ENCODE measurements at regions not wholly inside any gene's neighbourhood (a gene's known extent, or its start where the extent isn't known, plus 50 kb on each side); places are given as distances from the start of the nearest gene placed in this dataset.

DNA sequence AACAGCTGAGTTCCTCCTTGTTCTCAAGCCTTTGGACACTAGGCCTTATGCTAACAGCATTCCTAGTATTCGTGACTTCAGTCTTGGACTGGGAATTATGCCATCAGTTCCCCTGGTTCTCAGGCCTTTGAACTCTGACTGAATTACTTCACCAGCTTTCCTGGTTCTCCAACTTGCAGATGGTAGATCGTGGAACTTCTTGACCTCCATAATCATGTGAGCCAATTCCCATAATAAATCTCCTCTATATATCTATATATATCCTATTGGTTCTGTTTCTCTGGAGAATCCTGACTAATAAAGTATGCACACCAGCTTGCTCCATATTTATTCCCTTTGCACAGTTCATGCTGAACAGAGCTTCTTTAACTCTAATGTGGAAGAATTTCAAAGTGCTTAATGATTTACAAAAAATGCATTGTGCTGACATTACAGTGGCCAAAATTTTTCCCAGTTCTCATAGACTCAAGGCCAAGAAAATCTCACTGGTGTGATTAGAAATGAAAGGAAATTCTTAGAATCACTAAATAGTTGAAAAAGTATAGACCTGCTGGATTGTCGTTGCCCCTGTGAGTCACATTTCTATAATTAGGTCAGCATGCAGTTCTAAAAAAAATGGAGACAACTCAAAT, 462.9 kb upstream of the ADAMTS5 start:
- 18 to 23% methylated on average over 2 to 3 of the region's 3 CpGs for WGBS, 2 donors (ENCODE audit: low coverage in 1 of 2)
- H3K9me3 ChIP-seq = no peaks in the 10 kb centered on the region
- in situ Hi-C loops (cut with MboI; ENCODE audit: low pct_ligation_motif_present in 1 of 4, low pct_unique_long_range_greater_than_20kb in 1 of 4, low sequenced_read_pairs in 3 of 4) = no loop called here
- H3K27me3 ChIP-seq = no peaks in the 10 kb centered on the region
- no peak overlapping the region for H3K4me3 ChIP-seq
- intact Hi-C loops (cut with DNase I; ENCODE audit: low total_unique reads) = no loop called here
- peak overlapping the region in 3 of 4 donors; percentile 9 to 43 (median 30) for H3K27ac ChIP-seq
- no peak for DNase-seq
- peaks cover 0 to 19% (median 7%) of the 10 kb centered on the region in 4 donors for H3K4me1 ChIP-seq
- TF ChIP-seq EP300 (IDR thresholded peaks at IDR 0.05; ENCODE audit: low read depth) = no peak
- TF ChIP-seq POLR2AphosphoS5 (IDR thresholded peaks at IDR 0.05) = no peak
- no peak for TF ChIP-seq POLR2A (IDR thresholded peaks at IDR 0.05)
- TF ChIP-seq, protein P1, sequence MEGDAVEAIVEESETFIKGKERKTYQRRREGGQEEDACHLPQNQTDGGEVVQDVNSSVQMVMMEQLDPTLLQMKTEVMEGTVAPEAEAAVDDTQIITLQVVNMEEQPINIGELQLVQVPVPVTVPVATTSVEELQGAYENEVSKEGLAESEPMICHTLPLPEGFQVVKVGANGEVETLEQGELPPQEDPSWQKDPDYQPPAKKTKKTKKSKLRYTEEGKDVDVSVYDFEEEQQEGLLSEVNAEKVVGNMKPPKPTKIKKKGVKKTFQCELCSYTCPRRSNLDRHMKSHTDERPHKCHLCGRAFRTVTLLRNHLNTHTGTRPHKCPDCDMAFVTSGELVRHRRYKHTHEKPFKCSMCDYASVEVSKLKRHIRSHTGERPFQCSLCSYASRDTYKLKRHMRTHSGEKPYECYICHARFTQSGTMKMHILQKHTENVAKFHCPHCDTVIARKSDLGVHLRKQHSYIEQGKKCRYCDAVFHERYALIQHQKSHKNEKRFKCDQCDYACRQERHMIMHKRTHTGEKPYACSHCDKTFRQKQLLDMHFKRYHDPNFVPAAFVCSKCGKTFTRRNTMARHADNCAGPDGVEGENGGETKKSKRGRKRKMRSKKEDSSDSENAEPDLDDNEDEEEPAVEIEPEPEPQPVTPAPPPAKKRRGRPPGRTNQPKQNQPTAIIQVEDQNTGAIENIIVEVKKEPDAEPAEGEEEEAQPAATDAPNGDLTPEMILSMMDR (IDR thresholded peaks at IDR 0.05) = no peak
- H3K36me3 ChIP-seq = no peaks in the 10 kb centered on the region

GRCh38 chr21:27426196-27426595, 459.3 kb upstream of the ADAMTS5 start:
- Histone ChIP-seq H3K27me3 (no peaks in the 10 kb centered on the region), H3K4me1 (peaks cover 0 to 31% (median 7%) of the 10 kb centered on the region in 4 donors), H3K27ac (no peak overlapping the region), H3K9me3 (no peaks in the 10 kb centered on the region), H3K36me3 (no peaks in the 10 kb centered on the region), H3K4me3 (no peak overlapping the region)
- DNase-seq = no peak
- TF ChIP-seq EP300 (IDR thresholded peaks at IDR 0.05; ENCODE audit: low read depth) (no peak), POLR2A (IDR thresholded peaks at IDR 0.05) (no peak), POLR2AphosphoS5 (IDR thresholded peaks at IDR 0.05) (no peak)
- TF ChIP-seq, protein P1 (IDR thresholded peaks at IDR 0.05) = no peak
- 63 to 76% methylated on average over 1 of the region's 1 CpG for WGBS, 2 donors (ENCODE audit: low coverage in 1 of 2)
- in situ Hi-C loops (cut with MboI; ENCODE audit: low pct_ligation_motif_present in 1 of 4, low pct_unique_long_range_greater_than_20kb in 1 of 4, low sequenced_read_pairs in 3 of 4) = no loop called here
- intact Hi-C loops (cut with DNase I; ENCODE audit: low total_unique reads) = no loop called here

- WGBS, 2 donors (ENCODE audit: low coverage in 1 of 2) = 57% methylated on average over 3 of the region's 3 CpGs; no CpG with 5 or more reads in 1 of the 2 donors
- no peaks in the 10 kb centered on the region for H3K36me3 ChIP-seq
- no peak overlapping the region for H3K4me3 ChIP-seq
- H3K27me3 ChIP-seq = no peaks in the 10 kb centered on the region
- peaks cover 0 to 25% (median 6%) of the 10 kb centered on the region in 4 donors for H3K4me1 ChIP-seq
- H3K9me3 ChIP-seq = no peaks in the 10 kb centered on the region
- TF ChIP-seq POLR2AphosphoS5 (IDR thresholded peaks at IDR 0.05) (no peak), EP300 (IDR thresholded peaks at IDR 0.05; ENCODE audit: low read depth) (no peak), POLR2A (IDR thresholded peaks at IDR 0.05) (no peak)
- TF ChIP-seq, protein P1 (IDR thresholded peaks at IDR 0.05) = no peak
- intact Hi-C loops (cut with DNase I; ENCODE audit: low total_unique reads) = no loop called here
- in situ Hi-C loops (cut with MboI; ENCODE audit: low pct_ligation_motif_present in 1 of 4, low pct_unique_long_range_greater_than_20kb in 1 of 4, low sequenced_read_pairs in 3 of 4) = no loop called here
- no peak overlapping the region for H3K27ac ChIP-seq
- DNase-seq = no peak
Observed at GRCh38 chr21:27425574-27425973, 458.7 kb upstream of the ADAMTS5 start.

DNA sequence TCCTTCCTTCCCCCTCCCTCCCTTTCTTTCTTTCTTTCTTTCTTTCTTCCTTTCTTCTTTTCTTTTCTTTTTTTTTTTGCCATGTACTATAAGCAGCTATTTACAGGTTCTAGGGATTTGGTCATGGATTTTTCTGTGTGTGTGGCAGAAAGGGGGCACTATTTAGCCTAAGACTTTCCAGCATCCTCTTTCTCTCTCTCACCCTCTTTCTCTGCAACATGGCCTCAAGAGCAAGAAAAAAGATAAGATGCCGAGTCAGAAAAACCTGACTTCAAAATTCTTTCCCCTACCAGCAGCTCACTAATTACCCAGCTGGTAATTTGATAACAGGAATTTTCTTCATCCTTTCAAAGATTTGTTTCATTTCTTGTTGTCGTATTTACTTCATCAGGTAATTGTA, 458.3 kb upstream of the ADAMTS5 start:
- 83 to 88% methylated on average over 2 of the region's 2 CpGs for WGBS, 2 donors (ENCODE audit: low coverage in 1 of 2)
- DNase-seq = no peak
- Histone ChIP-seq H3K27me3 (no peaks in the 10 kb centered on the region), H3K36me3 (no peaks in the 10 kb centered on the region), H3K27ac (no peak overlapping the region), H3K4me3 (no peak overlapping the region), H3K4me1 (peaks cover 0 to 21% (median 2%) of the 10 kb centered on the region in 4 donors), H3K9me3 (no peaks in the 10 kb centered on the region)
- intact Hi-C loops (cut with DNase I; ENCODE audit: low total_unique reads) = no loop called here
- in situ Hi-C loops (cut with MboI; ENCODE audit: low pct_ligation_motif_present in 1 of 4, low pct_unique_long_range_greater_than_20kb in 1 of 4, low sequenced_read_pairs in 3 of 4) = no loop called here
- TF ChIP-seq, protein P1 (IDR thresholded peaks at IDR 0.05) = no peak
- TF ChIP-seq POLR2AphosphoS5 (IDR thresholded peaks at IDR 0.05) (no peak), EP300 (IDR thresholded peaks at IDR 0.05; ENCODE audit: low read depth) (no peak), POLR2A (IDR thresholded peaks at IDR 0.05) (no peak)

Data from transverse colon (tissue), 4 donors.